HG03460 (cell line): ENCODE measurements at regions not wholly inside any gene's neighbourhood (a gene's known extent, or its start where the extent isn't known, plus 50 kb on each side); places are given as distances from the start of the nearest gene placed in this dataset.

ENCODE experiments used
- ATAC-seq: cut with Tn5 transposase; IDR thresholded peaks from one replicate; pipeline ENCODE4 v1.9.1; 2021; ENCODE audit not compliant: unreplicated experiment

DNA sequence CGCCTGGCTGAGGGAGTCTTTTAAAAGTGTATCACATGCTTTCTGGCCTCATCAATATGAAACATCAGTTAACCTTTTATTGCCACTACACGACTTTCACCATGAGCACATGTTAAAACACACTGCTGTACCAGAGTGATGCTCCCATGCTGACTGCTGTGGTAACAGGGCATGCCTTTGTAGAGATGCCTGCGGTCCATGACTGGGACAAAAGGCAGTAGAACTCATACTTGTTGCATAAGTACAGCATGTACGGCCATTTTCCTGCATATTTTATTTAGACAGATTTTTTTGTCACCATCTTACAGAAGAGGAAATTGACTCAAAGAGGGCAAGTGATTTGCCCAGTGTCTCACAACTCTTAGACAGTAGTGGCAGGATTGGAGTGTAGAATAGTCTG is 105.7 kb upstream of the ADAMTSL1 start:
- no peak for ATAC-seq

DNA sequence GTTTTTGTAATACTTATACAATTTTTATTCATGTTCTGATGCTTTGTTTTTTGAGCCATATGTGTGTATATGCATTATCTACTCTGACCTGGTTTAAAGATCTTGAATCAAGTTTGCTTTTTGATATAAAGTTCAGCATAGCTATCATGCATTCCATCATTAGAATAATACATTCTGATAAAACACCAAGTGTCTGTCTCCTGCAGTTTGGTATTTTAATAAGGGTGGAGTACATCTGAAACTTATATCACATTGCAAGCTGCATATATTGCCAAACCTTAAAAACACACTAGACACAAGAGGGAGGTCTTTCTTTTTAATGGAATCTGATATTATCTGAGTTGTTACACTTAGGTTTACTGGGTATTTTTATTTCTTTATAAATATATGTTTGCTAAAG is 102.8 kb upstream of the ADAMTSL1 start:
- no peak for ATAC-seq

DNA sequence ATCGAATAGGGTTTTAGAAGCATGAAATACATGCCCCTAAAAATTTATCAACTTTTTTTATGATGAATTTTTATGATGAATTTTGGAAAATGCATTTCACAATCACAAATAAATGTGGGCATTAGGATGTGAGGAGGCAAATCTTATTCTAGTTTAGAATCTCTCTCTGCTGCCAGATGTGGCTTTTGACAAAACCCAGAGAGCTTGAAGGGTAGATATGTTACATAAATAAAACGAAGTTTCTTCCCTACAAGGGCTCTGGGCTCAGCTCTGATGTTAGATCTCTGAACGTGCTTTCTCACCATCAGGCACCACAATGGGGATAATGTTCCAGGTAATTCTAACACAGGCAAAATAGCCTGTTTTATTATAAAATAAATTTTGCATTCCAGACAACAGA is 102.3 kb upstream of the ADAMTSL1 start:
- no peak for ATAC-seq

DNA sequence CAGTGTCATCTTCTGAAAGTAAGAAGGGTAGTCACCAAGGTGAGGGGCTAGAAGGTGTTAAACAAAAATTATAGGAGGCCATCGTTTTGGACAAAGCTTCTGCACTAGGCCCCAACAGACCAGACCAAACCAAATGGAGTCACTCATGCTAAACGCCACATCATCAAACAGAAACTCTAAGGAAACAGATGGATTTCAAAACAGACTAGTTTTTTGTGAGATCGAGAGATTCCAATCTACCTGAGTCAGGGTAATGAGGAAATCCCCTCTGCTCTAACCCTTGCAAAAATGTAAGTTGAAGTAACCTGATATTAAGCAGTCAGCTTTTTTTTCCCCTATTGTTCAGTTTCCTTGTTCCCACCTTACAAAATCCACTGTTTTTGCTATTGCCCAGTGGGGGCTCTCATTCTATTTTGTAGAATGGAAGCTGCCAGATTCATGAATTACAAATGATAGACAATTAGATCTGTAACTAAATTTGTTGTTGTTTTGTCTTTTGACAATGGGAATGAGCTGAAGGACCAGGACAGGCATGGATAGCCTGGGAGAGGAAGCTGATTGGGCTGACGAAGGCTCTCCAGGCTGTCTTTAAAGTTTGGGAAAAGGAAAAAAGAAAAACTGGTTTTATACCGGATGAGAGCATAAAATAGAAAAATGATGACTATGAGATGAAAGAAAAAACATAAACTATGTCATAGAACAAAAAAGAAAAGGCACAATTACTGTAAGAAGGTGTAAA is 94.7 kb upstream of the ADAMTSL1 start:
- no peak for ATAC-seq

DNA sequence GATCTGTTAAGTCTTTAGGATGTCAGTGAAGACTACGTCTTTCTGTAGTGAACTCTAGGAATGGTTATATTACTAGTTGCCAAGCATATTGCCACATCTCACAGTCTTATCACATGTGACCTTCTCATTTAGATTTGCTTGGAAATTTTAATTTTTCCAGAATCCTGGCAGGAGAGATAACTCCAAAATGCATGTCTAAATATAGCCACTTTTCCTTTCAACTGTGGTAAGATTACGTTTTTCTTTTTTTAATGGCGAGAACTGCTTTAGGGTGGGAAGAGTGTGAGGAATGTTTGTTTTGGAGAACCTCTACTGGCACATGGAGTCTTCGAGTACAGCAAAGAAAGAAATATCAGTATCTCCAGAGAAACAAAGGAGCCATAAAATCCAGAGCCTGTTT is 91.7 kb upstream of the ADAMTSL1 start:
- no peak for ATAC-seq

DNA sequence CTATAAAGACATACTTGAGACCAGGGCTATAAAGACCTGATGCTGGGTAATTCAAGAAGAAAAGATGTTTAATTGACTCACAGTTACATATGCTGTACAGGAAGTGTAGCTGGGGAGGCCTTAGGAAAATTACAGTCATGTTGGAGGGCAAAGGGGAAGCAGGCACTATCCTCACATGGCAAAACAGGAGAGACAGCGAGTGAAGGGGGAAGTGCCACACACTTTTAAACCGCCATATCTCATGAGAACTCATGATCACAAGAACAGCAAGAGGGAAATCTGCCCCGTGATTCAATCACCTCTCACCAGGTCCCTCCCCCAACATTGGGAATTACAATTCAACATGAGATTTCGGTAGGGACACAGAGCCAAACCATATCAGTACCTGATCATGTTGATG is 89.9 kb upstream of the ADAMTSL1 start:
- ATAC-seq: no peak

DNA sequence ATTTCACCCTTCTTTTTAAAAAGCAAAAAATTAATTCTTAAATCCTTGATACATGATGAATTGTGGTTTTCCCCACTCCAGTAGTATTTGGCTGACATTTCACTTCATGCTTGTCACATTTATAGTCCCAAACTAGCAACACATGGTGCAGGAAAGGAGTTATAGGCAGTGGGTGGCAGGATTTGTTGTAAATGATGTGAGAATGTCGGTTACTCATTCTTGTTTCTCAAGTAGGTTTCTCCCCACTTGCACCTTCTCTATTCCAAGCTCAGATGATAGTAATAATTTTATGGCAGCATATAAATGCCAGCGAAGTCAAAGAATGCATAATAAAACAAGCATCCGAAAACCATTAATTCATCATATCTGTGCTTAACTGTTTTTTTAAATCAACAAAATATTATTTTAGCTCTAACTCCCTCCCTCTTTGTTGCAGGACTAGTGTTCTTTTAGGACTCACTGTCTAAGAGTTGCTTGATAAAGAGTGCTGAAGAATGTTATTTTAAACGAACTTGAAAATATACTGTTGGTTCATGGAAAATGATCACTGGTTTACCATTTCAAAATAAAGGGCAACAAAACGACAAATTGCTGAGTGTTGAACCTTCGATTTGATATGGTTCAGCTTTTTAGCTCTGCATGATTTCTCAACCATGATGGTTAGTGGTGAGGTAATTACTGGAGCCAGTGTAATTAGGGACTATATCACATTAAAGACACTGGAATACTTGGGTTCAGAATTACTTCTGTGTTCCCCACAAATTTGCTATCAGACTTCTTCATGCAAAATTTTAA is 88.1 kb upstream of the ADAMTSL1 start:
- no peak for ATAC-seq

DNA sequence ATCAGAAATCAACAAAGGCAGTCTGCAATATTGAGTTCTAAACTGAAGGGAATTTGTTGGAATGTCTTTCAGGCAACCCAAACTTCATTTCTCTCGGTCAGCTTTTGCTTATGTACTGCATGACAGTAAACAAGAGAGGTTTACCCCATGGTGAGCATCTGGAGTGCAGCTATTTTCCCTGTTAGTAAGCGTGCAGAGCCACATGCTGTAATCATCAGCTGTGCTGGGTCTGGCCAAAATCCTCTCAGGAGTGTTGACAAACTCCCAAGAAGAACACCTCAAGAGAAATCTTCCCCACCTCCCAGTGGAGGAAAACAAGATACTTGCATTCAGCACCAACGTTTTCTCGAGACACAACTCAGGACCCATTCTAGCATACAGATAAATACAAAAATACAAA is 83.6 kb upstream of the ADAMTSL1 start:
- ATAC-seq: no peak

DNA sequence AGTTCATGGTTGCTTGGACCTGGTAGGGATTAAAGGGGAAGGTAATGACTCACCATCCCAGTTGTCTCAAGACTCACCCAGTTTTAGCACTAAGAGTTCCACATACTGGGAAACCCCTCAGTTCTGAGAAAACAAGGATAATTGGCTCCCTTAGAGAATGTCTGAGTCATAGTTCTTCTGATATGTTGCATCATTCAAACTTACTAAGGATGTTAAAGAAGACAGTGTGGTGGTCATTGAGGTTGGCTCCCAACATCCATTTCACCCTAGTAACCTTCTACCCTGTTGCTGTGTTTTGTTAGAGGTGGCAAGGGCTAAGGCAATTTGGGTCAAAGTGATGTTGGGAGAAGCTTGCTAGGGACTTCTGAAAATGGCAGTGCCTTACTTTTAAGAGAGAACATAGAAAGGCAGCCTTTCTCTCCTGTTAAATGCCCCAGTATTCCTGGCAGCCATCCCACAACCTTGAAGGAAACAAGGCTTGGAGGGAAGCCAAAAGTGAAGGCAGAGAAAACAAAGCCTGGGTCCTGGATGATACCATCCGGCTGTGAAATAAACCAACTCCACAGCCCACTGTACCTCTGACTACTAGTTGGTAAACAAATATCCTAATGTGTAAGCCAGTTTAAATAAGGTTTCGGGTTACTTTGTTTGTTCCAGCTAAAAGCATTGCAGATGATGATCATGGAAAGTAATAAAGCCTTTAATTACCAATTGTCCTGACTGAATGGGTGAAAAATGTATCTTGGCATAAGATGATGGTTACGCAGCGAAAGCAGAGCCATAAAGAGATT is 80.4 kb upstream of the ADAMTSL1 start:
- ATAC-seq: no peak

DNA sequence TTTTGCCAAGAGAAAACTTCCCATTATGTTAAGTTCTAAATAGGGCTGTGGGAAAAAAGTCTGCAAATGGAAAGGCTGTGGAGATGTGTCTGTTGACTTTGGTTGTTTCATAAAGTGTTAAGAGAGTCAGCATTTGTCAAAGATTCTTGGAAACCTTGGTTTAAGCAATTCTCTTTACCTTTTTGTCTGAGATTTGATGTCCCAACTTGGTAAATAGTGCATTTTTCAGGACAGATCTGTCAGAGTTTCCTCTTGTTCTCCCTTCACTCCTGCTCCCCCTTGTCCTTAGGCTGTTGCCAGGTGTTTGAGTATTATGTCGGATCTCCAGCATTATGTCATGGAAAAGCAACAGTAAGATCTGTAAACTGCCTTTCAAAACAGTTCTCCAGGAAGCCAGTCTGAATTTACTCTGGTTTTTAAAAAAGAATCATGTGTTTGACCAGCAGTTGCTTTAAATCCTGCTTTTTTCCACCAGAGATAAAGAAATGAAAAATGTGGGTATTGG is 79.1 kb upstream of the ADAMTSL1 start:
- no peak for ATAC-seq

DNA sequence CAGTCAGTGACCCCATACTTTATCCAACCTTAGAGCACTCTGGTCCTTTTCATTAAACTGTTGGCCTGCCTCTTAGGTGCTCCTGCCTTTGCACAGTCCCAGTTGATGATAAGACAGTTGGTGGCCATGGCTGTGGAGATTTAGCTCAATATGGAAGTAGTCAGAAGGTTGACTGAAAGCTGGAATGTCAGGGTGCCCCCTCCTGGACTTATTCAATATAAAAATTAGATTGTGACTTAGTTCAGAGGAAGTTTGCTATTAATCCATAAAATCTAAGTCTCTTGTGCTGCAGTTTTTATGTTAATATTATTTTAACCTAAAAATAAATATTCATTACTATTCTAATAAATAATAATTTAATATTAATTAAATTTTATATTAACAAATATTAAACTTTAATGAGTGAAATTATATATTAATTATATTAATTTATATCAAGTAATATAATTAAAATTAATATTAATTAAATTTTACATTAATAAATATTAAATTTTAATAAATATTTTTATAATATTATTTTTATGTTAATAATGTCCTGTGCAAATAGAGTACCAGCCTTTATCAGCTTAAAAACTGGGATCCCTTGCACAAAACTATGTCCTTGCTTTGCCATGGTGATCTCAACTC is 77.7 kb upstream of the ADAMTSL1 start:
- no peak for ATAC-seq

DNA sequence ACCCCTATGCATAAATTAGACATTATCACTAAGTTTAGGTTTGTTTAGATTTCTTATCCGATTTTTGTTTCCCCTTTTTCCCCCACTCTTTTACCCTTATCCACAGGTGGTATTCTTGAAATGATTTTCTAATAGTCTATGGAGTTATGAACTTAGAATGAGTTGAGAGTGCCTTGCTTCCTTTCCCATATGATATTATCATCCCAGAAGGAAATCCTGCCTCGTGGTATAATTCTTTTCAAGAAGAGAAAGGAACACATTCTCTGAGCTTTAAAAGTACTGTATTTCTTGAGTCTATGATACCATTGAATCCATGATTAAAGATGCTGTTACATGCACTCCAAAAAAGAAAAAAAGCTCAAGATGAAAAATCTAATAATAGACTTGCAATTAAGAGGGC is 76.9 kb upstream of the ADAMTSL1 start:
- ATAC-seq: no peak

DNA sequence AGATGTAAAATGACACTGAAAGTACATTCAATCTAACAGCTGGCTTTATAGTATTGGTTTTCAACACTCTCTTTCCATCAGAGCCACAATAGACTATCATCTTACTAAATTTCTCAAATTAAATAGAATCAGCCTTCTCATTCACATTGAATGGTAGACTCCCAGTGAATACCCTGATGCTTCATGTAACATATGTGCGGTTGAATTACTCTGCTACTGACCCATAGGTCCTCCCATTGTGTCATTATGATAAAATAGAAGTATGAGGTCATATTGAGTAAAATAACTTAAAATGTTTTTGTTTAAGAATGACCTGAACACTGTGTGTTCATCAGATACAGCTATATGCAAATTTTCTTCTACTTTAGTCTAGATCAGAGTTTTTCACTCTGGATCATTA is 75.9 kb upstream of the ADAMTSL1 start:
- ATAC-seq: no peak

DNA sequence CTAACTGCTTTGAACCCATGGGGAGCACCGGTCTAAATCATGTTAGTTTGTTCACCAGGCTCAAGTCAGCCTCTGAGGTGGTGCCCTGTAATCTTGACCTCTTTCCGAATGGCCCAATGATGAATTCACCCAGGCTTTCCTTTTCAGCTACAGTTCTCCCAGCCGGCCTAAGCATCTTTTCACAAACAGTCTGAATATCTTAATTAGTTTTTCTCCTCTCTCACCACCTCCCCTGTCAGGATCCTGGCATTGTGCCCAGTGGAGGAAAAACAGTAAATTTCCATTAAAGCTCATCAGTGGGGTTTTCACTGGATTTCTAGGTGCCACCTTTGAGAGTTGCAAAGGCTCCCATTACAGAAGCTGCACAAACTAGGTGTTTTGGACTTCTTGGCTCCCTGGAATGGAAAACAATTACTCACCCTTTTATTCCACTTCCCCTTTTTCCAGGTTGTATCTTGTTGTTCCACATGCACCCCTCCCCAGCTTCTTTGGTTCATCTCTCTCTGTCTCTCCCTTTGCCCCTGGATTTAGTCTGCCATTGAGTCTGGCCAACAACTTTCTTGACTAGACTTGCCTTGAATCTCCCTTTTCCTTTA is 69.4 kb upstream of the ADAMTSL1 start:
- ATAC-seq: no peak

DNA sequence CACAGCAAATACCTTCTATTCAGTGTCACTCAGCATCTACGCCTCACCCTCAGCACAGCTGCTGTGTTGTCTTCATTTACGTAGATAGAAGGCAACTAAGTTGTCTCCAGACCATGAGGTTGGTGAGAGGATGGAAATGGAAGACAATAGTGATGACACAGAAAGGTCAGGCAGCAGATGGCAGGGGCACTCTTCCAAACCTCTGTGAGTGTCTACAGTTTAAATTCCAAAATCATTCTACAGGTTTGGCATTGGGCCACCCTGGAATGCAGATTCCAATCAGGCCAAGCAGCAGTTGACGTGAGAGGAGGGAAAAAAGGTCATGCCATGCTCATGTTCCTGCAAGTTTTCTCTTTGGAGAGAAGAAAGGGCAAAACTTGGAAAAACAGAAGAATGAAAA is 68.7 kb upstream of the ADAMTSL1 start:
- no peak for ATAC-seq

DNA sequence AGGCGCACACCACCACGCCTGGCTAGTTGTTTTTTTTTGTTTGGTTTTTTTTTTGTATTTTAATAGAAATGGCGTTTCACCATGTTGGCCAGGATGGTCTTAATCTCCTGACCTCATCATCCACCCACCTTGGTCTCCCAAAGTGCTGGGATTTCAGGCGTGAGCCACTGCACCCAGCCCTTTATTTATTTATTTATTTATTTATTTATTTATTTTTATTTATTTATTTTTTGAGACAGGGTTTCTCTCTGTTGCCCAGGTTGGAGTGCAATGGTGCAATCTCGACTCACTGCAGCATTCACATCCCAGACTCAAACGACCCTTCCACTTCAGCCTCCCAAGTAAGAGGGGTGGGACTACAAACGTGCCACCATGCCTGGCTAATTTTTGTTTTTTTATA is 63.0 kb upstream of the ADAMTSL1 start:
- ATAC-seq: no peak

DNA sequence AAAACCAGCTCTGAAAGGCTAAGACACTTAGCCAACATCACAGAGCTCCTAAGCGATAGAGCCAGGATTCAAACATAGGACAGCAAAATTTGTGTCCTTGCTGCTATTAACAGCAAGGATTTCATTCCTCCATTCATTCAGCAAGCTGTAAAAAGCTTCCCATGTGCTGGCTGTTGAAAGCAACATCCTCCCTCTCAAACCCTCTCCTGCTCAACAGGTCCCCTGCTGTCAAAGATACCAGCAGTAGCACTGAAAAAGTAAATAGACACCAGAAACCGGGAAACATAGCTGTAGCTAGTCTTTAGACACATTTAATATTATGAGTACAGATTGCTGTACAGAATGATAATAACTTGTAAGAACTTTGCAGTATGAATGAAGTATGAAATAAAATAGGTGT is 52.6 kb upstream of the ADAMTSL1 start:
- no peak for ATAC-seq

DNA sequence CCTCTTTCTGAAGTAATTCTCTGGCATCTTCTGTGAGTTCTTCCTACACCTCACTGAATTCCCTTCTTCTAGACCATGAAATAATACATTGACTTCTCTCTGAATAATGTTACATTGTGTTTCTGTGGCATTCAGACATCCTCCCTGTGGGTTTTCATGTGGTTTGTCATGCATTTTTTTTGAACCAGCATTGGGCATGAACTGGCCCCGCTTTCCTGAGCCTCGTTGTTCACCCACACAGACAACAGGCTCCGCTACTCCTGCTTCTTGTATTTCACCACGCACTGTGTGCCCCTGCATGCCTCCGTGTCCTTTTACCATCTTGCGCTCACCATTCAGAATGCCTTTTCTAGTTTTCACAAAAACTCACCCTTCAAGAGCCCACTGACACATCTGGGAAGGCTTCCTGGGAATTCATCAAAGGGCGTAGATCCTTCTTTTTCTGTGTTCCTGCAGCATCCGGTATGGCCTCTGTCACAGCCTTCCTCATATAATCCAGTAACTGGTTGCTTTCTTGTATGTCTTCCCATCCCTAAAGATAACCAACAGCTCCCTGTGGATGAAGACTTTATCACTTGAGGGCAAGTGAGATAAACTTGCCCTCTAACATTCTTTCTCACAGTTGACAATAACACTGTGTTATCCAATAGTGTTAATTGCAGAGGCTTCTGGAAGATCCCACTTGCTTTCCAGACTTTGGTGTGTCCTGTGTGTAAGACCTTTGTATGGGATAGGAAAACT is 51.5 kb upstream of the ADAMTSL1 start:
- no peak for ATAC-seq

DNA sequence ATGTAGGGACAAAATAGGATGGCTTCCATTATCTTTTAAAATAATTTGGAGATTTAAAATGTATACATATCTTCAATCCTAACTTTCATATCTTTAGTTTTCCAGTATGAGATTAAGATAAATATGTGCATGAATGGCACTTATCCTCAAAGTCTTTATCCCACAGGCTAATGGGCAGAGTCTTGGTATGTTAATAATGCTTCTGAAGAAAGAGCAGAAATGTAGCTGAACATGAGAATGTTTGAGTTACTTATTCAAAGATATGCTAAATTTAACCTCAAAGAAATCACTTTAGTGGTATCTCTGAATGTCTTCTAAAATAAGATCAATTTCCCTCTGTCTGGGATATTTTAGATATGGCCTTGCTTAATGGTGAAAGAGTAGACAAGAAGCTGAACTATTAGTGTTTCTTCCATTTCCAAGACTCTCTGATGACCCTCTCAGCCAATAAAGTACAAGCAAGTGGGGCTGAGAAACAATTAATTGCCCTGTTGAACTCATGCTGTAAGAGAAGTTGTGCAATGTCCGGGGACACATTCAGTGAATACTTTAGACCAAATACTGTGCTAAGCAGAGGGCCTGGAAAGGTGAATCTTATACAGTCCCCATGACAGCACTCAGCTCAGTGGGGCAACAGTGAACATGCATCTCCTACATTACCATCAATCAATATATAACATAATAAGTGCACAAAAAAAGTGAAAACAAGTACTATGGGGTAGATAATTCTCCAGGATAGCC is 50.0 kb upstream of the ADAMTSL1 start:
- no peak for ATAC-seq
